ENCODE measurements at regions not wholly inside any gene's neighbourhood (a gene's known extent, or its start where the extent isn't known, plus 50 kb on each side); places are given as distances from the start of the nearest gene placed in this dataset.
"Not testable (repeated sequence)": the region's sequence is repeated elsewhere in the genome, so short reads cannot be mapped to it uniquely, and the experiment has no call there.

- DNase-seq (ENCODE audit: low spot score) = no peak
Observed at GRCh38 chr6:10343320-10343719, 71.6 kb downstream of the TFAP2A start.

- no peak for DNase-seq (ENCODE audit: low spot score)
Observed at GRCh38 chr6:10341605-10342004, 73.3 kb downstream of the TFAP2A start.

GRCh38 chr6:10338151-10338550, 76.7 kb downstream of the TFAP2A start:
- DNase-seq (ENCODE audit: low spot score) = no peak

- DNase-seq (ENCODE audit: low spot score) = not testable (repeated sequence)
Observed at GRCh38 chr6:10337376-10337775, 77.5 kb downstream of the TFAP2A start.

- no peak for DNase-seq (ENCODE audit: low spot score)
Observed at GRCh38 chr6:10332111-10332510, 82.8 kb downstream of the TFAP2A start.

GRCh38 chr6:10331334-10331968, 83.4 kb downstream of the TFAP2A start:
- no peak for DNase-seq (ENCODE audit: low spot score)

GRCh38 chr6:10330515-10330914, 84.4 kb downstream of the TFAP2A start:
- no peak for DNase-seq (ENCODE audit: low spot score)

- DNase-seq (ENCODE audit: low spot score) = peak; percentile 68
Observed at GRCh38 chr6:10323018-10323417, 91.9 kb downstream of the TFAP2A start.

GRCh38 chr6:10320291-10320690, 94.6 kb downstream of the TFAP2A start:
- no peak for DNase-seq (ENCODE audit: low spot score)

GRCh38 chr6:10316373-10316721, 98.5 kb downstream of the TFAP2A start:
- DNase-seq (ENCODE audit: low spot score) = peak; percentile 69

- DNase-seq (ENCODE audit: low spot score) = no peak
Observed at GRCh38 chr6:10315658-10316372, 99.1 kb downstream of the TFAP2A start.

- no peak for DNase-seq (ENCODE audit: low spot score)
Observed at GRCh38 chr6:10315034-10315433, 99.8 kb downstream of the TFAP2A start.

- peak; percentile 33 for DNase-seq (ENCODE audit: low spot score)
Observed at GRCh38 chr6:10314163-10314955, 100.5 kb downstream of the TFAP2A start.

- DNase-seq (ENCODE audit: low spot score) = no peak
Observed at GRCh38 chr6:10313799-10314162, 101.1 kb downstream of the TFAP2A start.

- no peak for DNase-seq (ENCODE audit: low spot score)
Observed at GRCh38 chr6:10312445-10312844, 102.4 kb downstream of the TFAP2A start.

GRCh38 chr6:10311546-10312405, 103.1 kb downstream of the TFAP2A start:
- not testable (repeated sequence) for DNase-seq (ENCODE audit: low spot score)

GRCh38 chr6:10310826-10311225, 104.0 kb downstream of the TFAP2A start:
- no peak for DNase-seq (ENCODE audit: low spot score)

GRCh38 chr6:10310330-10310653, 104.6 kb downstream of the TFAP2A start:
- DNase-seq (ENCODE audit: low spot score) = no peak

- DNase-seq (ENCODE audit: low spot score) = no peak
Observed at GRCh38 chr6:10309457-10310329, 105.2 kb downstream of the TFAP2A start.

- no peak for DNase-seq (ENCODE audit: low spot score)
Observed at GRCh38 chr6:10307476-10307875, 107.4 kb downstream of the TFAP2A start.

GRCh38 chr6:10307028-10307427, 107.8 kb downstream of the TFAP2A start:
- no peak for DNase-seq (ENCODE audit: low spot score)
